ENCODE measurements at regions not wholly inside any gene's neighbourhood (a gene's known extent, or its start where the extent isn't known, plus 50 kb on each side); places are given as distances from the start of the nearest gene placed in this dataset.

GRCh38 chr2:215727507-215728503, 285.5 kb downstream of the MREG start (continued):
- TF ChIP-seq ZNF646 (CRISPR knock-in tag; IDR thresholded peaks at IDR 0.05) (no peak), YEATS4 (CRISPR knock-in tag; IDR thresholded peaks at IDR 0.05; ENCODE audit: borderline replicate concordance) (no peak), EED (CRISPR knock-in tag; IDR thresholded peaks at IDR 0.05) (no peak), POGK (CRISPR knock-in tag; conservative IDR thresholded peaks at IDR 0.05) (0 out of 2 replicates have a peak, but pooled peaks have one; percentile 26), RFXAP (CRISPR knock-in tag; IDR thresholded peaks at IDR 0.05; ENCODE audit: borderline replicate concordance) (no peak), KIAA2018 (CRISPR knock-in tag; IDR thresholded peaks at IDR 0.05; ENCODE audit: borderline replicate concordance) (no peak), ZBTB38 (CRISPR knock-in tag; IDR thresholded peaks at IDR 0.05) (no peak), ADNP (CRISPR knock-in tag; IDR thresholded peaks at IDR 0.05) (no peak)

All from HepG2 (cell line).